Osteocyte (in vitro differentiated cells): ENCODE measurements at regions not wholly inside any gene's neighbourhood (a gene's known extent, or its start where the extent isn't known, plus 50 kb on each side); places are given as distances from the start of the nearest gene placed in this dataset.
A peak's percentile ranks its signal among the peaks of the same experiment; 100 is the strongest.

Experiments used
- DNase-seq: peaks from one replicate; pipeline ENCODE4 v3.0.0; 2021; ENCODE audit warnings: mixed read lengths; ENCODE audit not compliant: unreplicated experiment; ENCODE audit errors: extremely low spot score
- H3K27ac Mint-ChIP-seq: one replicate; pipeline ENCODE4 v1.8.0; 2021; ENCODE audit warnings: mild to moderate bottlenecking, mixed read lengths; ENCODE audit not compliant: unreplicated experiment
- H3K27me3 Mint-ChIP-seq: one replicate; pipeline ENCODE4 v1.8.0; 2021; ENCODE audit warnings: mixed read lengths; ENCODE audit not compliant: unreplicated experiment
- H3K36me3 Mint-ChIP-seq: one replicate; pipeline ENCODE4 v1.8.0; 2021; ENCODE audit warnings: mixed read lengths; ENCODE audit not compliant: unreplicated experiment
- H3K4me1 Mint-ChIP-seq: one replicate; pipeline ENCODE4 v1.8.0; 2021; ENCODE audit warnings: mixed read lengths; ENCODE audit not compliant: unreplicated experiment
- H3K4me3 Mint-ChIP-seq: one replicate; pipeline ENCODE4 v1.8.0; 2021; ENCODE audit warnings: mild to moderate bottlenecking, moderate library complexity, mixed read lengths; ENCODE audit not compliant: unreplicated experiment
- H3K9me3 Mint-ChIP-seq: one replicate; pipeline ENCODE4 v1.8.0; 2021; ENCODE audit warnings: mixed read lengths; ENCODE audit not compliant: unreplicated experiment
- CTCF ChIP-seq: fragments of 200-600 bp; sonication (generic); IDR thresholded peaks from 2 replicates; pipeline ENCODE4 v1.5.0; 2021; ENCODE audit warnings: antibody characterized with exemption, mild to moderate bottlenecking, moderate library complexity

GRCh38 chr3:43797794-43798193 is 107.1 kb downstream of the ABHD5 start:
- Mint-ChIP-seq H3K36me3 (no peaks in the 10 kb centered on the region), H3K4me1 (no peaks in the 10 kb centered on the region), H3K27ac (no peak overlapping the region), H3K4me3 (no peak overlapping the region), H3K9me3 (peaks cover 12% of the 10 kb centered on the region), H3K27me3 (peaks cover 32% of the 10 kb centered on the region)
- peak; percentile 54 for DNase-seq
- TF ChIP-seq CTCF, result no peak

- Mint-ChIP-seq H3K27me3 (peaks cover 38% of the 10 kb centered on the region), H3K9me3 (no peaks in the 10 kb centered on the region), H3K36me3 (no peaks in the 10 kb centered on the region), H3K4me1 (no peaks in the 10 kb centered on the region), H3K27ac (no peak overlapping the region), H3K4me3 (no peak overlapping the region)
- TF ChIP-seq CTCF, result no peak
- no peak for DNase-seq
These were observed 120.1 kb downstream of the ABHD5 start for GRCh38 chr3:43810797-43811196.

GRCh38 chr3:43814461-43814860 is 123.7 kb downstream of the ABHD5 start:
- TF ChIP-seq CTCF, result no peak
- Mint-ChIP-seq H3K9me3 (no peaks in the 10 kb centered on the region), H3K36me3 (no peaks in the 10 kb centered on the region), H3K27ac (no peak overlapping the region), H3K4me1 (no peaks in the 10 kb centered on the region), H3K4me3 (no peak overlapping the region), H3K27me3 (peaks cover 39% of the 10 kb centered on the region)
- DNase-seq, result no peak

GRCh38 chr3:43816372-43816771 is 125.6 kb downstream of the ABHD5 start:
- Mint-ChIP-seq H3K36me3 (no peaks in the 10 kb centered on the region), H3K27me3 (peaks cover 56% of the 10 kb centered on the region), H3K9me3 (no peaks in the 10 kb centered on the region), H3K4me1 (no peaks in the 10 kb centered on the region), H3K27ac (no peak overlapping the region), H3K4me3 (no peak overlapping the region)
- DNase-seq, result no peak
- TF ChIP-seq CTCF, result no peak

GRCh38 chr3:43817064-43817463 is 126.3 kb downstream of the ABHD5 start:
- DNase-seq, result no peak
- Mint-ChIP-seq H3K27me3 (peaks cover 59% of the 10 kb centered on the region), H3K36me3 (no peaks in the 10 kb centered on the region), H3K9me3 (no peaks in the 10 kb centered on the region), H3K27ac (no peak overlapping the region), H3K4me3 (no peak overlapping the region), H3K4me1 (no peaks in the 10 kb centered on the region)
- no peak for TF ChIP-seq CTCF
